ACHN (cell line): ENCODE measurements at regions not wholly inside any gene's neighbourhood (a gene's known extent, or its start where the extent isn't known, plus 50 kb on each side); places are given as distances from the start of the nearest gene placed in this dataset.

Source experiments
- DNase-seq: peaks from one replicate; pipeline ENCODE4 v3.0.0-alpha.2; 2015
- in situ Hi-C: cut with HindIII; loops from 2 replicates; pipeline ENCODE4 v1.10.0; 2017; ENCODE audit warnings: low sequenced_read_pairs, low pct_ligation_motif_present, low pct_unique_long_range_greater_than_20kb

GRCh38 chr3:28777806-28778475, 429.3 kb upstream of the AZI2 start:
- in situ Hi-C loops: no loop called here
- DNase-seq: no peak

- no peak for DNase-seq
- in situ Hi-C loops: no loop called here
Observed at GRCh38 chr3:28780480-28780879, 431.9 kb upstream of the AZI2 start.

- DNase-seq: no peak
- in situ Hi-C loops: no loop called here
Observed at GRCh38 chr3:28781053-28781452, 432.4 kb upstream of the AZI2 start.

GRCh38 chr3:28786446-28786845, 437.8 kb upstream of the AZI2 start:
- no peak for DNase-seq
- in situ Hi-C loops: no loop called here

GRCh38 chr3:28788571-28788970, 439.9 kb upstream of the AZI2 start:
- no peak for DNase-seq
- in situ Hi-C loops: no loop called here

DNA sequence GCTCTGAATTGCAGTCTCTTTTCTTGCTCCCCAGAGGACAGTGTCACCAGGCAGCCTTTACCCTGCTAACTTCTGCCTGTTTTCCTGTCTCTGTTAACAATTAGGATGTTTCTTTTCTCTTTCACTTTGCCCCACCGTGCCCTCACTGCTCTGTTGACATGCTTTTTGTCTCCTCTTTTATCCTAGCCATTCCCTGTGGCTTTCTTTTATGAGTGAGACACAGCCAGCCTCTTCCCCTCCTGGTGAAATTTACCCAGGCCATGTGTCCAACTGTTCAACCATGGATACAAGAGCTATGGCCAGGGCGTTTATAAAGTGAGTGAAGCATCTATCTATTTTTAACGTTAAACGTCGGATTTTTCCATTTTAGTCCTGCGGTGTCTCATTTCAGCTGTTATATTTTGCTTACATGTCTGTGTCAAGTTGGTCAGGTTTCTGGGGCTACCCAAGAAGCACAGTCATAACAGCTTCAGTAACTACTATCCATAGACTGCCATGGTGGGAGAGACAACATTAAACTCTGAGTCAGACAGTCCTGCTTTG, 443.2 kb upstream of the AZI2 start:
- no peak for DNase-seq
- in situ Hi-C loops: no loop called here

DNA sequence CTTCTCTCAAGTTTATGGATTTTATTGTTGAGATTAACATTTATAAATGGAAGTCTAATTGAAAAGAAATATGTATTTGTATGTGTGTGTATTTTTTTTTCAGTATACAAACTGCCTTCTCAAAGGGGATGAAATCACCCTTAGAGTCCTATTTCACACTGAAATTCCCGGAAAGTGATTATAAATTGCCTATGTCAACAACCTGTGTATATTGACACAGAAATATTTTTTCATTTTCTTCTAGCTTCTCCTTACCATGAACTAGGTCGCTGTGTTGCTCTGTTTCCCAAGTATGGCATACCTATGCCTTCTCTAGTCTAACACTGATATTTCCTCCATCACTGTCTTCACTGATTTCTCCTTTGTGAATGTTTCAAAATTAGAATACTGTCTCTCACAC, 444.0 kb upstream of the AZI2 start:
- in situ Hi-C loops: no loop called here

GRCh38 chr3:28799084-28799483, 450.5 kb upstream of the AZI2 start:
- peak; percentile 12 for DNase-seq
- in situ Hi-C loops: no loop called here

More for the DNA sequence above, 444.0 kb upstream of the AZI2 start:
- no peak for DNase-seq

DNA sequence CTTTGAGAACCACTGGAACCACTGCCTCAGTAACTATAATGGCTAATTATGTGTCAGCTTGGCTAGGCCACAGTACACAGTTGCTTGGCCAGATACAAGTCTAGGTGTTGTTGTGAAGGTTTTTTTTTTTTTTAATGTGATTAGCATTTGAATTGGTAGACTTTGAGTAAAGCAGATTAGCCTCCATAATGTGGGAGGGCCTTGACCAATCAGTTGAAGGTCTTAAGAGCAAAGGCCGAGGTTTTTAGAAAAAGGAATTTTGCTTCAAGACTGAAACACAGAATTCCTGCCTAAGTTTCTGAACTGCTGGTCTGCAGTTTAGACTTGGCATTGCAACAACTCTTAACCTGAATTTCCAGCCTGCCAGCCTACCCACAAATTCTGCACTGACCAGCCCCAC, 451.6 kb upstream of the AZI2 start:
- in situ Hi-C loops: no loop called here
- DNase-seq: no peak

- in situ Hi-C loops: no loop called here
- DNase-seq: no peak
Observed at GRCh38 chr3:28808068-28808467, 459.4 kb upstream of the AZI2 start.

GRCh38 chr3:28816017-28816416, 464.9 kb upstream of the RBMS3 start:
- DNase-seq: no peak
- in situ Hi-C loops: no loop called here

- in situ Hi-C loops: no loop called here
- no peak for DNase-seq
Observed at GRCh38 chr3:28824316-28824715, 456.6 kb upstream of the RBMS3 start.

DNA sequence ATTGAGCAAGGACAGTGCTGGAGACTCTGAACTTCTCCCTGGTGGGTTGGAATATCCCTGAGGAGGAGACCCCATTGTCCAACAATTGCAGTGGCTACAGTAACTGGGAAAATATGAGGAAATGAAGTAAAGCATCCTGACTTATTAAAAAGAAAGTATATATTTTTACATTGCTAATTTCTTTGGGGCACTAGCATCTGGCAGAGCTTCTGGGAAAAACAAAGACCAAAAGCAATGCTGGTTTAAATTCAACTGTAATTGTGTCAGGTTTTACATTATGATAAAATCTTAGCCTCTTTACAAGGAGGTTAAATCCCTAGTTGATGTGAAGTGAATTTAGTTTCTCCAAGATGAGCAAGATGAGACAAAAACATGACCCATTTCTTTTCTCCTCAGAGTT, 454.0 kb upstream of the RBMS3 start:
- in situ Hi-C loops: no loop called here
- no peak for DNase-seq

GRCh38 chr3:28835249-28835648, 445.6 kb upstream of the RBMS3 start:
- no peak for DNase-seq
- in situ Hi-C loops: no loop called here

- peak; percentile 13 for DNase-seq
Observed at GRCh38 chr3:28835751-28836150, 445.1 kb upstream of the RBMS3 start.

DNA sequence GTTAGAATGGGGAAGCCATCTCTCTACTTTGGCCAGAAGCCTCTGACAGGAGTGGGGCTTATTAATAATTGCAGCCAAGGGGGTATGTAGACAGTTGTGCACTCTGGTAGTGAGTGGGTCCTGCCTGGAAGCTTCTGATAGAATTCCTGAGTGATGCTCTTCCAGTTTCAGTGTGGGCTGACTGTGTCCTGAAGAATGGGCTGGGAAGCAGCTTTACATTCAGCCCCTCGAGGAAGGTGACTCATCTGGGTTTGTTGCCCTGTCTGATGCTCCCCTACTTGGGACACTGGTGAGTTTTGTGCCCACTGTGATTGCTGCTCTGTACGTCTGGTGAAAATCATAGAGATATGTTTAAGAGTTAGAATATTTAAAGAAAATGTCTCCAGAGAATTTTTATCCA, 444.7 kb upstream of the RBMS3 start:
- no peak for DNase-seq
- in situ Hi-C loops: no loop called here

More at GRCh38 chr3:28835751-28836150, 445.1 kb upstream of the RBMS3 start:
- in situ Hi-C loops: no loop called here

- in situ Hi-C loops: no loop called here
- DNase-seq: no peak
Observed at GRCh38 chr3:28840976-28841376, 439.9 kb upstream of the RBMS3 start.

DNA sequence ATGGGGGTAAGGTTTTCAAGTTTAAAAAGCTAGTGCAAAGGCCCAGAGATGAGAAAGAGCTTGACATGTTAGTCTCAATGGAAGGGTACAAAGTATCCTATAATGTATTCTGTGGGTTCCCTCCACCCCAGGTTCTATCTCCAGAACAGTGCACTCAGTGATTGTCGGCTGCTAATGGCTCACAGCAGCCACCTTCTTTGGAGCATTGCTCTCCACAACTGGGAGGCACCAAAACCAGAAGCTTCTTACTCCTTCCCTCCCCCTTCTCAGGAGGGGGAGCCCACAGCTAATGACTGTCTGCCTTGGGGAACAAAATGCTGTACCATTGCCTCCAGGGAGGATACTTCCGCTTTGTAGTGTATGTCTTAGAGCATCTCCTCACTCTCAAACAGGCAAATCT, 439.4 kb upstream of the RBMS3 start:
- no peak for DNase-seq
- in situ Hi-C loops: no loop called here

GRCh38 chr3:28844298-28845005, 436.4 kb upstream of the RBMS3 start:
- DNase-seq: no peak
- in situ Hi-C loops: no loop called here

- in situ Hi-C loops: no loop called here
- DNase-seq: no peak
Observed at GRCh38 chr3:28845006-28845324, 435.9 kb upstream of the RBMS3 start.
